H7 (cell line): ENCODE measurements at regions not wholly inside any gene's neighbourhood (a gene's known extent, or its start where the extent isn't known, plus 50 kb on each side); places are given as distances from the start of the nearest gene placed in this dataset.

ENCODE experiments used
- DNase-seq: peaks from one replicate; pipeline ENCODE4 v3.0.0; 2012
- H3K27me3 ChIP-seq: 2 replicates; pipeline ENCODE4 v1.6.0; 2011; ENCODE audit warnings: mild to moderate bottlenecking, low read length; ENCODE audit not compliant: control insufficient read depth, insufficient read depth
- H3K36me3 ChIP-seq: replicated peaks from 2 replicates; pipeline ENCODE4 v1.5.1; 2011; ENCODE audit warnings: low read length; ENCODE audit not compliant: control insufficient read depth, insufficient read depth
- H3K4me3 ChIP-seq: 2 replicates; pipeline ENCODE4 v1.5.1; 2011; ENCODE audit warnings: low read depth, mild to moderate bottlenecking, control low read depth, low read length, moderate library complexity; ENCODE audit not compliant: insufficient read depth

GRCh38 chr1:72918940-72919339 lies 636.6 kb upstream of the NEGR1 start:
- H3K4me3 ChIP-seq: no peak overlapping the region
- no peaks in the 10 kb centered on the region for H3K36me3 ChIP-seq
- no peaks in the 10 kb centered on the region for H3K27me3 ChIP-seq
- no peak for DNase-seq

GRCh38 chr1:72917920-72918319 lies 635.6 kb upstream of the NEGR1 start:
- Histone ChIP-seq H3K27me3 (no peaks in the 10 kb centered on the region), H3K36me3 (no peaks in the 10 kb centered on the region), H3K4me3 (no peak overlapping the region)
- DNase-seq: no peak

GRCh38 chr1:72915581-72915980 lies 633.2 kb upstream of the NEGR1 start:
- Histone ChIP-seq H3K27me3 (no peaks in the 10 kb centered on the region), H3K36me3 (no peaks in the 10 kb centered on the region), H3K4me3 (no peak overlapping the region)
- DNase-seq: no peak

- no peaks in the 10 kb centered on the region for H3K36me3 ChIP-seq
- H3K27me3 ChIP-seq: no peaks in the 10 kb centered on the region
- DNase-seq: no peak
- no peak overlapping the region for H3K4me3 ChIP-seq
Measured at GRCh38 chr1:72911656-72912055, 629.3 kb upstream of the NEGR1 start.

GRCh38 chr1:72896256-72896655 lies 613.9 kb upstream of the NEGR1 start:
- Histone ChIP-seq H3K27me3 (no peaks in the 10 kb centered on the region), H3K4me3 (no peak overlapping the region), H3K36me3 (no peaks in the 10 kb centered on the region)
- DNase-seq: no peak

GRCh38 chr1:72892461-72892860 lies 610.1 kb upstream of the NEGR1 start:
- Histone ChIP-seq H3K4me3 (no peak overlapping the region), H3K36me3 (no peaks in the 10 kb centered on the region), H3K27me3 (no peaks in the 10 kb centered on the region)
- DNase-seq: no peak

GRCh38 chr1:72891976-72892375 lies 609.6 kb upstream of the NEGR1 start:
- DNase-seq: no peak
- H3K36me3 ChIP-seq: no peaks in the 10 kb centered on the region
- no peaks in the 10 kb centered on the region for H3K27me3 ChIP-seq
- no peak overlapping the region for H3K4me3 ChIP-seq

GRCh38 chr1:72885841-72886240 lies 603.5 kb upstream of the NEGR1 start:
- Histone ChIP-seq H3K36me3 (no peaks in the 10 kb centered on the region), H3K4me3 (no peak overlapping the region), H3K27me3 (no peaks in the 10 kb centered on the region)
- DNase-seq: no peak

- H3K36me3 ChIP-seq: no peaks in the 10 kb centered on the region
- no peak overlapping the region for H3K4me3 ChIP-seq
- no peak for DNase-seq
- H3K27me3 ChIP-seq: no peaks in the 10 kb centered on the region
Measured at GRCh38 chr1:72885017-72885416, 602.7 kb upstream of the NEGR1 start.

- H3K4me3 ChIP-seq: no peak overlapping the region
Measured at GRCh38 chr1:72869873-72870272, 587.5 kb upstream of the NEGR1 start.

GRCh38 chr1:72869441-72869840 lies 587.1 kb upstream of the NEGR1 start:
- no peaks in the 10 kb centered on the region for H3K36me3 ChIP-seq
- no peak overlapping the region for H3K4me3 ChIP-seq
- DNase-seq: no peak
- H3K27me3 ChIP-seq: no peaks in the 10 kb centered on the region

More at GRCh38 chr1:72869873-72870272, 587.5 kb upstream of the NEGR1 start:
- no peaks in the 10 kb centered on the region for H3K36me3 ChIP-seq
- DNase-seq: no peak
- no peaks in the 10 kb centered on the region for H3K27me3 ChIP-seq

- Histone ChIP-seq H3K4me3 (no peak overlapping the region), H3K36me3 (no peaks in the 10 kb centered on the region), H3K27me3 (no peaks in the 10 kb centered on the region)
- no peak for DNase-seq
Measured at GRCh38 chr1:72851597-72851996, 569.3 kb upstream of the NEGR1 start.

GRCh38 chr1:72848997-72849396 lies 566.7 kb upstream of the NEGR1 start:
- no peak for DNase-seq
- H3K4me3 ChIP-seq: no peak overlapping the region
- H3K27me3 ChIP-seq: no peaks in the 10 kb centered on the region
- H3K36me3 ChIP-seq: no peaks in the 10 kb centered on the region

GRCh38 chr1:72847651-72848050 lies 565.3 kb upstream of the NEGR1 start:
- H3K27me3 ChIP-seq: no peaks in the 10 kb centered on the region
- DNase-seq: no peak
- H3K4me3 ChIP-seq: no peak overlapping the region
- H3K36me3 ChIP-seq: no peaks in the 10 kb centered on the region

GRCh38 chr1:72846476-72847278 lies 564.3 kb upstream of the NEGR1 start:
- DNase-seq: no peak
- no peak overlapping the region for H3K4me3 ChIP-seq
- H3K36me3 ChIP-seq: no peaks in the 10 kb centered on the region
- H3K27me3 ChIP-seq: no peaks in the 10 kb centered on the region

GRCh38 chr1:72845981-72846380 lies 563.6 kb upstream of the NEGR1 start:
- no peaks in the 10 kb centered on the region for H3K27me3 ChIP-seq
- no peak overlapping the region for H3K4me3 ChIP-seq
- no peak for DNase-seq
- no peaks in the 10 kb centered on the region for H3K36me3 ChIP-seq
